SK-N-SH (cell line): ENCODE measurements at regions not wholly inside any gene's neighbourhood (a gene's known extent, or its start where the extent isn't known, plus 50 kb on each side); places are given as distances from the start of the nearest gene placed in this dataset.

Source experiments
- CTCF ChIP-seq: fragments of 200-600 bp; sonication (generic); IDR thresholded peaks from 2 replicates; pipeline ENCODE4 v1.6.1; 2017; ENCODE audit warnings: antibody characterized with exemption, mild to moderate bottlenecking, moderate library complexity
- MAX ChIP-seq: IDR thresholded peaks from 2 replicates; pipeline ENCODE4 v1.4.0; 2012; ENCODE audit warnings: low read depth
- SMC3 ChIP-seq: IDR thresholded peaks from 2 replicates; pipeline ENCODE4 v1.6.1; 2012; ENCODE audit warnings: low read depth, low read length, improper control_type of control experiment

- TF ChIP-seq MAX (no peak), CTCF (no peak), SMC3 (no peak)
These were observed 74.0 kb upstream of the CST7 start for GRCh38 chr20:24875078-24875477.
